SK-N-MC (cell line): ENCODE measurements at regions not wholly inside any gene's neighbourhood (a gene's known extent, or its start where the extent isn't known, plus 50 kb on each side); places are given as distances from the start of the nearest gene placed in this dataset.
"Not testable (repeated sequence)": the region's sequence is repeated elsewhere in the genome, so short reads cannot be mapped to it uniquely, and the experiment has no call there.

Experiments
- DNase-seq: peaks from one replicate; pipeline ENCODE4 v3.0.0-alpha.2; 2011; ENCODE audit warnings: low read depth, low spot score
- H3K27ac ChIP-seq: fragments of 200-600 bp; sonication (generic); 2 replicates; pipeline ENCODE4 v1.5.1; 2016; ENCODE audit warnings: mixed run types
- H3K36me3 ChIP-seq: fragments of 200-600 bp; sonication (generic); 2 replicates; pipeline ENCODE4 v1.6.1; 2017; ENCODE audit warnings: antibody characterized with exemption, low read length, mixed read lengths; ENCODE audit not compliant: insufficient read depth
- H3K4me3 ChIP-seq: fragments of 200-600 bp; sonication (generic); 2 replicates; pipeline ENCODE4 v1.5.1; 2016
- H3K9ac ChIP-seq: fragments of 200-600 bp; sonication (generic); 2 replicates; pipeline ENCODE4 v1.8.0; 2017; ENCODE audit warnings: mixed run types, mixed read lengths; ENCODE audit not compliant: insufficient read length
- H3K9me3 ChIP-seq: fragments of 200-600 bp; sonication (generic); 2 replicates; pipeline ENCODE4 v1.6.1; 2017; ENCODE audit warnings: low read depth, mild to moderate bottlenecking, antibody characterized with exemption, low read length, moderate library complexity, mixed read lengths
- EZH2 ChIP-seq: fragments of 200-600 bp; sonication (generic); IDR thresholded peaks from one replicate; pipeline ENCODE4 v1.6.1; 2017; ENCODE audit warnings: antibody characterized with exemption
- FOXP2 ChIP-seq: optimal IDR thresholded peaks from 2 replicates; pipeline ENCODE3; 2011; ENCODE audit warnings: mild to moderate bottlenecking, moderate library complexity; ENCODE audit not compliant: insufficient read depth; ENCODE audit errors: extremely low read length, control extremely low read depth
- POLR2AphosphoS5 ChIP-seq: IDR thresholded peaks from 2 replicates; pipeline ENCODE4 v1.6.1; 2012; ENCODE audit warnings: mild to moderate bottlenecking, low read depth, low read length, borderline replicate concordance

GRCh38 chr10:8404721-8405120, 350.2 kb downstream of the GATA3 start:
- no peak for TF ChIP-seq POLR2AphosphoS5
- Histone ChIP-seq H3K4me3 (no peak overlapping the region), H3K27ac (no peak overlapping the region), H3K36me3 (no peaks in the 10 kb centered on the region), H3K9me3 (no peaks in the 10 kb centered on the region), H3K9ac (no peak overlapping the region)
- DNase-seq = no peak

GRCh38 chr10:8405596-8405995, 351.1 kb downstream of the GATA3 start:
- H3K9ac ChIP-seq = no peak overlapping the region
- no peak for TF ChIP-seq EZH2
- TF ChIP-seq FOXP2 = no peak
- TF ChIP-seq POLR2AphosphoS5 = no peak
- no peak overlapping the region for H3K27ac ChIP-seq
- no peak for DNase-seq
- no peak overlapping the region for H3K4me3 ChIP-seq
- H3K9me3 ChIP-seq = no peaks in the 10 kb centered on the region
- no peaks in the 10 kb centered on the region for H3K36me3 ChIP-seq

GRCh38 chr10:8407501-8408021, 353.1 kb downstream of the GATA3 start:
- TF ChIP-seq FOXP2 = no peak
- TF ChIP-seq EZH2 = no peak
- TF ChIP-seq POLR2AphosphoS5 = no peak
- Histone ChIP-seq H3K9me3 (no peaks in the 10 kb centered on the region), H3K9ac (no peak overlapping the region), H3K4me3 (no peak overlapping the region), H3K27ac (no peak overlapping the region), H3K36me3 (no peaks in the 10 kb centered on the region)
- no peak for DNase-seq

- Histone ChIP-seq H3K36me3 (no peaks in the 10 kb centered on the region), H3K9ac (no peak overlapping the region), H3K27ac (no peak overlapping the region), H3K4me3 (no peak overlapping the region), H3K9me3 (no peaks in the 10 kb centered on the region)
- DNase-seq = no peak
- no peak for TF ChIP-seq FOXP2
- no peak for TF ChIP-seq POLR2AphosphoS5
Measured at GRCh38 chr10:8410506-8410905, 356.0 kb downstream of the GATA3 start.

GRCh38 chr10:8412541-8412940, 358.1 kb downstream of the GATA3 start:
- Histone ChIP-seq H3K36me3 (no peaks in the 10 kb centered on the region), H3K27ac (no peak overlapping the region), H3K9me3 (no peaks in the 10 kb centered on the region), H3K4me3 (no peak overlapping the region), H3K9ac (no peak overlapping the region)
- DNase-seq = no peak
- TF ChIP-seq FOXP2 = no peak
- no peak for TF ChIP-seq EZH2
- TF ChIP-seq POLR2AphosphoS5 = no peak

GRCh38 chr10:8415029-8415428, 360.5 kb downstream of the GATA3 start:
- DNase-seq, H3K9me3 ChIP-seq, H3K27ac ChIP-seq, H3K36me3 ChIP-seq, H3K9ac ChIP-seq, H3K4me3 ChIP-seq: not testable (repeated sequence)

GRCh38 chr10:8416192-8416701, 361.8 kb downstream of the GATA3 start:
- TF ChIP-seq FOXP2 (no peak), POLR2AphosphoS5 (no peak), EZH2 (no peak)
- H3K36me3 ChIP-seq = no peaks in the 10 kb centered on the region
- no peak for DNase-seq
- no peak overlapping the region for H3K4me3 ChIP-seq
- no peaks in the 10 kb centered on the region for H3K9me3 ChIP-seq
- H3K27ac ChIP-seq = no peak overlapping the region
- no peak overlapping the region for H3K9ac ChIP-seq

- DNase-seq = no peak
- Histone ChIP-seq H3K9me3 (no peaks in the 10 kb centered on the region), H3K27ac (no peak overlapping the region), H3K9ac (no peak overlapping the region), H3K36me3 (no peaks in the 10 kb centered on the region), H3K4me3 (no peak overlapping the region)
- no peak for TF ChIP-seq EZH2
- no peak for TF ChIP-seq FOXP2
Measured at GRCh38 chr10:8416760-8417159, 362.3 kb downstream of the GATA3 start.

GRCh38 chr10:8417631-8418030, 363.1 kb downstream of the GATA3 start:
- H3K36me3 ChIP-seq = no peaks in the 10 kb centered on the region
- H3K4me3 ChIP-seq = no peak overlapping the region
- H3K9ac ChIP-seq = no peak overlapping the region
- no peak overlapping the region for H3K27ac ChIP-seq
- no peak for TF ChIP-seq POLR2AphosphoS5
- no peaks in the 10 kb centered on the region for H3K9me3 ChIP-seq
- DNase-seq = no peak
